Lower lobe of right lung (tissue), 2 donors: ENCODE measurements at regions not wholly inside any gene's neighbourhood (a gene's known extent, or its start where the extent isn't known, plus 50 kb on each side); places are given as distances from the start of the nearest gene placed in this dataset.

Experiments used
- ATAC-seq, 2 donors: fragments of 200-7000 bp; cut with Tn5 transposase; one replicate each; pipeline ENCODE4 v1.9.1; 2020 to 2022; ENCODE audit warnings: mild to moderate bottlenecking in 2 of 2, moderate library complexity in 2 of 2
- DNase-seq: peaks from one replicate; pipeline ENCODE4 v3.0.0-alpha.2; 2020
- H3K27ac ChIP-seq: fragments of 200-600 bp; one replicate; pipeline ENCODE4 v1.8.0; 2022
- H3K27me3 ChIP-seq: fragments of 200-600 bp; one replicate; pipeline ENCODE4 v1.8.0; 2022; ENCODE audit warnings: low read depth
- H3K36me3 ChIP-seq: fragments of 200-600 bp; one replicate; pipeline ENCODE4 v1.8.0; 2022; ENCODE audit warnings: mild to moderate bottlenecking
- H3K4me1 ChIP-seq: fragments of 200-600 bp; one replicate; pipeline ENCODE4 v1.8.0; 2022
- H3K4me3 ChIP-seq: fragments of 200-600 bp; one replicate; pipeline ENCODE4 v1.8.0; 2022; ENCODE audit warnings: mild to moderate bottlenecking
- H3K9me3 ChIP-seq: fragments of 200-600 bp; one replicate; pipeline ENCODE4 v1.8.0; 2022
- intact Hi-C: fragments of 100-400 bp; cut with DNase I; formaldehyde crosslinking; loops from one replicate; pipeline ENCODE4 v1.11.0; 2022
- TF ChIP-seq, protein P1 (sequence below): fragments of 200-600 bp; IDR thresholded peaks from one replicate; pipeline ENCODE4 v1.8.0; 2022; ENCODE audit warnings: antibody characterized with exemption, mild to moderate bottlenecking
- donor health status: DM: no; HTN: yes; CAD: no; lungs with severe emphysema.

- ATAC-seq: no peak
- peaks cover under 1% of the 10 kb centered on the region for H3K27me3 ChIP-seq
- H3K27ac ChIP-seq: no peak overlapping the region
- TF ChIP-seq, protein P1, sequence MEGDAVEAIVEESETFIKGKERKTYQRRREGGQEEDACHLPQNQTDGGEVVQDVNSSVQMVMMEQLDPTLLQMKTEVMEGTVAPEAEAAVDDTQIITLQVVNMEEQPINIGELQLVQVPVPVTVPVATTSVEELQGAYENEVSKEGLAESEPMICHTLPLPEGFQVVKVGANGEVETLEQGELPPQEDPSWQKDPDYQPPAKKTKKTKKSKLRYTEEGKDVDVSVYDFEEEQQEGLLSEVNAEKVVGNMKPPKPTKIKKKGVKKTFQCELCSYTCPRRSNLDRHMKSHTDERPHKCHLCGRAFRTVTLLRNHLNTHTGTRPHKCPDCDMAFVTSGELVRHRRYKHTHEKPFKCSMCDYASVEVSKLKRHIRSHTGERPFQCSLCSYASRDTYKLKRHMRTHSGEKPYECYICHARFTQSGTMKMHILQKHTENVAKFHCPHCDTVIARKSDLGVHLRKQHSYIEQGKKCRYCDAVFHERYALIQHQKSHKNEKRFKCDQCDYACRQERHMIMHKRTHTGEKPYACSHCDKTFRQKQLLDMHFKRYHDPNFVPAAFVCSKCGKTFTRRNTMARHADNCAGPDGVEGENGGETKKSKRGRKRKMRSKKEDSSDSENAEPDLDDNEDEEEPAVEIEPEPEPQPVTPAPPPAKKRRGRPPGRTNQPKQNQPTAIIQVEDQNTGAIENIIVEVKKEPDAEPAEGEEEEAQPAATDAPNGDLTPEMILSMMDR: no peak
- intact Hi-C loops: no loop called here
- H3K9me3 ChIP-seq: no peaks in the 10 kb centered on the region
- no peak for DNase-seq
- no peaks in the 10 kb centered on the region for H3K4me1 ChIP-seq
- no peaks in the 10 kb centered on the region for H3K36me3 ChIP-seq
- no peak overlapping the region for H3K4me3 ChIP-seq
Observed at GRCh38 chr10:130719448-130719752, 583.2 kb downstream of the GLRX3 start.

DNA sequence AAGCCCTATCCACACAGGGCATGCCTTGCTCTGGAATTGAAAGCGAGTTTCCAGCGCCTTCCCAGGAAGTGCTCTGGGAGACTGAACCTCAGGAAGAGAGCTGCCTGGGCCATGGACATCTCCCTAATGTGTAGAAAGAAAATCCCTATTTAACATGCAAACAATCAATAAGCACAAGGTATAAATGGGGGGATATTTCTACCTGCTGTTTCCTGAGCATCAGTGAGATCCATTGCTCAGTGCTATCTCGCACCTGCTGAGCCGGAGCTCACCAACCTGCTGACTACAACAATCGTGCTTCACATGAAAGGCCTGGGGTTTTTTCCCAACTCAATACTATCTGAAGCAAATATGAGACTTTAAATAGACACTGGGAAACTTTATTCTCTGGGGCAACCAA lies 584.0 kb downstream of the GLRX3 start:
- intact Hi-C loops: no loop called here
- TF ChIP-seq, protein P1: no peak
- H3K9me3 ChIP-seq: no peaks in the 10 kb centered on the region
- no peaks in the 10 kb centered on the region for H3K27me3 ChIP-seq
- no peak overlapping the region for H3K27ac ChIP-seq
- no peak overlapping the region for H3K4me3 ChIP-seq
- no peaks in the 10 kb centered on the region for H3K36me3 ChIP-seq
- H3K4me1 ChIP-seq: no peaks in the 10 kb centered on the region
- no peak for DNase-seq
- no peak for ATAC-seq

GRCh38 chr10:130721971-130722370 lies 585.8 kb downstream of the GLRX3 start:
- Histone ChIP-seq H3K27me3 (no peaks in the 10 kb centered on the region), H3K27ac (no peak overlapping the region), H3K9me3 (no peaks in the 10 kb centered on the region), H3K4me1 (no peaks in the 10 kb centered on the region), H3K36me3 (no peaks in the 10 kb centered on the region), H3K4me3 (no peak overlapping the region)
- intact Hi-C loops: no loop called here
- TF ChIP-seq, protein P1: no peak
- ATAC-seq (no peak), DNase-seq (no peak)

DNA sequence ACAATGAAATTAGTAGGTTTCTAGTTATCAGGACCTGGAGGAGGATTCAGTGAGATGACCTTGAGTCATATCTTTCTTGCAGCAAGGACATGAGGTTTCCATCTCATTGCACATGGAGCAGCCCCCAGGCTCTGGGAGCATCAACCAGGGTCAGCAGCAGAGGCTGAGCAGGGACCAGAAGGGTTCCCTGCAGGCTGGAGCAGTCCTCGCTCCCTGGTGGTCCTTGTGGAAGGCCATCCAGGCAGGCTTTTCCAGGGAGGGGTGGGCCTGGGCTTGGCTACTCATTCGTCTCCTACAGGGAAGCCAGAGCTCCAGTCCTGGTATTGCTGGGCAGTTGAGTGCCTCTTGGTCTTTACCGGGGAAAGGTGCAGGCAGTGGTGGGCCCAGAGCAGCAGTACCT lies 587.5 kb downstream of the GLRX3 start:
- Histone ChIP-seq H3K4me3 (no peak overlapping the region), H3K27ac (no peak overlapping the region), H3K27me3 (peaks cover under 1% of the 10 kb centered on the region), H3K4me1 (no peaks in the 10 kb centered on the region), H3K9me3 (no peaks in the 10 kb centered on the region), H3K36me3 (no peaks in the 10 kb centered on the region)
- intact Hi-C loops: no loop called here
- ATAC-seq (peak in 1 of 2 donors; percentile 25), DNase-seq (no peak)
- TF ChIP-seq, protein P1: no peak

GRCh38 chr10:130725474-130725970 lies 586.0 kb downstream of the TCERG1L start:
- DNase-seq (no peak), ATAC-seq (no peak)
- Histone ChIP-seq H3K27me3 (peaks cover 4% of the 10 kb centered on the region), H3K4me1 (no peaks in the 10 kb centered on the region), H3K4me3 (no peak overlapping the region), H3K36me3 (no peaks in the 10 kb centered on the region), H3K9me3 (no peaks in the 10 kb centered on the region), H3K27ac (no peak overlapping the region)
- intact Hi-C loops: no loop called here
- TF ChIP-seq, protein P1: no peak
